GM21423 (cell line): ENCODE measurements at regions not wholly inside any gene's neighbourhood (a gene's known extent, or its start where the extent isn't known, plus 50 kb on each side); places are given as distances from the start of the nearest gene placed in this dataset.
"Not testable (repeated sequence)": the region's sequence is repeated elsewhere in the genome, so short reads cannot be mapped to it uniquely, and the experiment has no call there.

Experiments
- ATAC-seq: cut with Tn5 transposase; IDR thresholded peaks from one replicate; pipeline ENCODE4 v1.9.1; 2021; ENCODE audit warnings: mild to moderate bottlenecking, moderate library complexity; ENCODE audit not compliant: unreplicated experiment

- no peak for ATAC-seq
These were observed 327.5 kb upstream of the PHF14 start for GRCh38 chr7:10646194-10646593.

GRCh38 chr7:10648289-10648688 is 325.4 kb upstream of the PHF14 start:
- no peak for ATAC-seq

DNA sequence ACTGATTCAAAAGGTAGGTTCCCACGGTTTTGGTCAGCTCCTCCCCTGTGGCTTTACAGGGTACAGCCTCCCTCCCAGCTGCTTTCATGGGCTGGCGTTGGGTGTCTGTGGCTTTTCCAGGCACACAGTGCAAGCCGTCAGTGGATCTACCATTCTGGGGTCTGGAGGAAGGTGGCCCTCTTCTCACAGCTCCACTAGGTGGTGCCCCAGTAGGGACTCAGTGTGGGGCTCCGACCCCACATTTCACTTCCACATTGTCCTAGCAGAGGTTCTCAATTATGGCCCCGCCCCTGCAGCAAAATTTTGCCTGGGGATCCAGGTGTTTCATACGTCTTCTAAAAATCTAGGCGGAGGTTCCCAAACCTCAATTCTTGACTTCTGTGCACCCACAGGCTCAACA is 324.6 kb upstream of the PHF14 start:
- ATAC-seq, result not testable (repeated sequence)

DNA sequence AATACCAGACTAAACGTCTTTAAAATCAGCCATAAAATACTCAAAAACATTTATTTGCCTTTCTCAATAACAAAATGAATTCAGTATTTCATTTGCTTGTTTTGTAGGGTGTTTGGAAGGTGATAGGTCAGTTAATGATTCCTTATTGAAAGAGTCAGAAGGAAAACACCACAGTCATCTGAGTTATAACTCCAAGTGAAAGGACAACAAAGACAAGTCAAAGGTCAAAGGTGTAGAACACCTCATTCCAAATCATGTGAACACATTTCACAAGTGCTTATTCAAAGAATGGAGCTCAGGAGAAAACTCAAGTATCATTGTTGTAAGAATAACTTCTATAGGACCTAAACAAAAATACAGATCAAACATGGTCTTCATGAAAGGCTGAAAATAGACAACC is 318.6 kb upstream of the PHF14 start:
- no peak for ATAC-seq

- no peak for ATAC-seq
These were observed 316.5 kb upstream of the PHF14 start for GRCh38 chr7:10657201-10657600.

GRCh38 chr7:10657837-10658236 is 315.8 kb upstream of the PHF14 start:
- ATAC-seq, result no peak

- no peak for ATAC-seq
These were observed 311.2 kb upstream of the PHF14 start for GRCh38 chr7:10662491-10662890.

- no peak for ATAC-seq
These were observed 310.4 kb upstream of the PHF14 start for GRCh38 chr7:10662982-10663884.

DNA sequence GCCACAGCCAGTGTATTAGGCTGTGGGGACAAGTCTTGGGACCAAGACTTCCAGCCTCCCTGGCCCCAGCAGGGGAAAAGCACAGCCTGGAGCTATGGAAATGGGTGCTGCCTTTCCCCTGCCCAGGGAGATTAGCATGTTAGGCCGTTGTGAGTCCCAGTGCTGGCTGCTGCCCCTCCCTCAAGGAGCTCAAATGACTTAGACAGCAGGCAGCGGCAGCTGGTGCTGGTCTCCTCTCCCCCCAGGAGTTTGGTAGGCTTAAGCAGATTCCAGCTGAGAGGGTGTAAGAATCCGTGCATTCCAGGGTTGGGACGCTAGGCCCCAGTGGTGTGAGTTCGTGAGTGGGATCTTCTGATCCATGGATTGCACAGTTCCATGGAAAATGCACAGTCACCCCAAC is 301.5 kb upstream of the PHF14 start:
- no peak for ATAC-seq

DNA sequence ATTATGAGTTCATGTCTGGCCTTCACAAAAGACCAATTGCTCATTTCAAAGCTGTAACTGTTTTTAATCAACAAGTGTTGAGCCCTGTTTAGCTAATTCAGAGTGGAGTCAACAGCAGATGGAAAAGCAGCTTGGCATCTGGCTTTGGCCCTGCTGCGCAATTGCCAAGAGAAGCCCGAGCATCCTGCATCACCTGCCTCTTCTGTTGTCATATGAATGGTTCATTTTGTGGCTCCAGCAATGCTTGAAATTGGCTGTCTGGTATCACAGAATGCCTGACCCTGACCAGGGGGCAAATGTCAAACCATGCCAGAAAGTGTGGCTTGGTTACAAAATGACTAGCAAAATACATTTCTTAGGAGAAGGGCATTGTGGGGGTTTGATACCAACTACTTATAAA is 296.5 kb upstream of the PHF14 start:
- no peak for ATAC-seq

DNA sequence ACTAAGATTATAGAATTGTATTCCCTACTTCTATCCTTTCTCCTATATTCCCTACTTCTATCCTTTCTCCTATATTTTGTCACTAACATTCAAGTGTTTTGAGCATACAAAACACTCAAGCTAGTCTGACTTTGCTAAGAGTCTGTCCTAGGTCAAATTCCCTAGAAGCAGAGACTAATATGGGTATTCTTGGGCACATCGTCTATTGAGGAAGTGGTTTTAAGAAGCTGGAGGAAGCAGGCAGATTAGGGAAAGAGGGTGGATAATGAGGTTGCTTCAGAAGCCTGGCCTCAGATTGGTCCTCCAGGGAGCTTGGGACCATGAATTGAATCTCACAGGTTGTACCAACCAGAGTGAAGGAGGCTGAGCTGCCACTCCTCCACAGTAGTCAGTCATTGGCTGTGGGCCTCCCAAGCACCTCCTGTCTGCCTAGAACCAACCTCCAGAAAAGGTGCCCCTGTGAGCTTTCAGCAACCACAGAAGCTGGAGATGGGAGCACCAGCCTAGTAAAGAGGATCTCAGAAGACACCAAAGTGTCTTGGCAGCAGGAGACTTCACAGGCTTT is 295.9 kb upstream of the PHF14 start:
- no peak for ATAC-seq

DNA sequence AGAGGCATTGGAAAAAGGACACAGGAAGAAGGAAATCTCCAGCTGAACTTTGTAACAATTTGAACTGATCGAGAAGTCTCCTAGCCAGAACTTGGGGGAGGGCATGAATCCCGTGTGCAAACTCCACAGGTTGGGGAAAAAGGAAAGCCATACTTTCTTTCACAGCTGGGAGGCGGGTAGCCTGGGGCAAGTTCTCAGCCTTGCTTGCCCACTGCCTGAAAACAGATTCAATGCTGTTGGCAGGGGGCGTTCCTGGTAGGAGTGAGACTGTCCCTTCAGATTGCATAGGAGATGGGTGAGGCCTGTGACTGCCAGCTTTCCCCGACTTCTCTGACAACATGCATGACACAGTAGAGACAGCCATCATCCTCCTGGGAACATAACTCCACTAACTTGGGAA is 289.1 kb upstream of the PHF14 start:
- ATAC-seq, result no peak

DNA sequence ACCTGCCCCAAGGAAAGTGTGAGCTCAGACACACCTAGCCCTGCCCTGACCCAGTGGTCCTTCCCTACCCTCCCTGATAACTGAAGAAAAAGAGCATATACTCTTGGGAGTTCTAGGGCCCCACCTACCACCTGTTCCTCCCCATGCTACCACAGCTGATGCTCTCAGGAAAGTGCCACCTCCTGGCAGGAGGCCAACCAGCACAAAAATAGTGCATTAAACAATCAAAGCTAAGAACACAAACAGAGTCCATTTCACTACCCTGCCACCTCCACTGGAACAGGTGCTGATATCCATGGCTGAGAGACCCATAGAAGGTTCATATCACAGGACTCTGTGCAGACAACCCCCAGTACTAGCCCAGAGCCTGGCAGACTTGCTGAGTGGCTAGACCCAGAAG is 288.6 kb upstream of the PHF14 start:
- ATAC-seq, result no peak

GRCh38 chr7:10688544-10688943 is 285.1 kb upstream of the PHF14 start:
- no peak for ATAC-seq

DNA sequence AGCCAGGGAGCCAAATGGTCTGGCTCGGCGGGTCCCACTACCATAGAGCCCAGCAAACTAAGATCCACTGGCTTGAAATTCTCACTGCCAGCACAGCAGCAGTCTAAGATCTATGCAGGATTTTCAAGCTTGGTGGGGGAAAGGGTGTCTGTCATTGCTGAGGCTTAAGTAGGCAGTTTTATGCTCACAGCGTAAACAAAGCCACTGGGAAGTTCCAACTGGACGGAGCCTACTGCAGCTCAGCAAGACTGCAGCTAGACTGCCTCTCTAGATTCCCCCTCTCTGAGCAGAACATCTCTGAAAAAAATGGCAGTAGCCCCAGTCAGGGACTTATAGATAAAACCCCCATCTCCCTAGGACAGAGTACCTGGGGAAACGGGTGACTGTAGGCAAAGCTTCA is 277.6 kb upstream of the PHF14 start:
- ATAC-seq, result no peak

DNA sequence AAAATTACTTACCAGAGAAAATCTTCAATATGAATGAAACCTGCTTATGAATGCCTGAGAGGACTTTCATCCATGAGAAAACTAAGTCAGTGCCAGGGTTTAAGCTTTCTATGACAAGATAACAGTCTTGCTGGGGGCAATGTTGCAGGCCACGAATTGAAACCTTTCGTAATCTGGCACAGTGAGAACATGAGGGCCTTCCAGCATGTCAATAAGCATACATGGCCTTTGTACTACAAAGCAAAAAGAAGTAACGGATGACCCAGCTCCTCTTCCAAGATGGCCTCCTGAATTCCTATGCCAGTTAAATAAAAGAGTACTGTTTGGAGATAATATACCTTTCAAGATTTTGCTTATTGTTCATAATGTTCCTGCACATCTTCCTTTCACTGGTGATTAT is 270.6 kb upstream of the PHF14 start:
- no peak for ATAC-seq

- no peak for ATAC-seq
These were observed 269.7 kb upstream of the PHF14 start for GRCh38 chr7:10703981-10704380.

GRCh38 chr7:10704653-10705052 is 269.0 kb upstream of the PHF14 start:
- no peak for ATAC-seq

DNA sequence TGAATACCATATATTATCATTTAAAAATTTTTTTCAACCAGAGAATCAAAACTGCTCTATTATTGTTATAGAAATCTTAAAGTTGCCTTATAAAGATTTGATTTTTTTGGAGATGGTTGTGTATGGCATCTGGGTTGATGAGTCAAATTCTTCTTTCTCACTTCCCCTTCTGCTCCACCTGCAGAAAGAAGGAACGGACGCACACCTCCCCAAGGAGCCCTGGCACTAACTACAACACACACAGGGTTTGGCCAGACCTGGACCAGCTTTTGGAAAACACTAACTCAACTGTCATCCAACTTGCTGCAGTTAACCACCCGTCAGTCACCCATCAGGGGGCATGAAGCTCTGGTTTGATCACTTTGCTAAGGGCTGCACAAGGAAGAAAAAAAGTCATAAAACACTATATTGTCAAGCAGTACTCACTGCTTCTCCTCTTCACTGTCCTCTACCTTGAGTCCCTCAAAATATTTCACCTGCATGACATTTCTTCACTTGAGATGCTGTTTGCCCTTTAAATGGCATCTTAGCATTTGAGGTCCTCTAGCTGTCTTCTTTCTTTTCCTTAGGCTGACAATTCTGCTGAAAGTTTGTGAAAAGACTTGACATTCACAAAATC is 266.7 kb upstream of the PHF14 start:
- peak; percentile 100 for ATAC-seq

GRCh38 chr7:10707519-10707918 is 266.2 kb upstream of the PHF14 start:
- ATAC-seq, result peak; percentile 24

GRCh38 chr7:10708447-10708846 is 265.2 kb upstream of the PHF14 start:
- no peak for ATAC-seq

- ATAC-seq, result no peak
These were observed 254.9 kb upstream of the PHF14 start for GRCh38 chr7:10718768-10719167.
